ENCODE measurements at regions not wholly inside any gene's neighbourhood (a gene's known extent, or its start where the extent isn't known, plus 50 kb on each side); places are given as distances from the start of the nearest gene placed in this dataset.

DNA sequence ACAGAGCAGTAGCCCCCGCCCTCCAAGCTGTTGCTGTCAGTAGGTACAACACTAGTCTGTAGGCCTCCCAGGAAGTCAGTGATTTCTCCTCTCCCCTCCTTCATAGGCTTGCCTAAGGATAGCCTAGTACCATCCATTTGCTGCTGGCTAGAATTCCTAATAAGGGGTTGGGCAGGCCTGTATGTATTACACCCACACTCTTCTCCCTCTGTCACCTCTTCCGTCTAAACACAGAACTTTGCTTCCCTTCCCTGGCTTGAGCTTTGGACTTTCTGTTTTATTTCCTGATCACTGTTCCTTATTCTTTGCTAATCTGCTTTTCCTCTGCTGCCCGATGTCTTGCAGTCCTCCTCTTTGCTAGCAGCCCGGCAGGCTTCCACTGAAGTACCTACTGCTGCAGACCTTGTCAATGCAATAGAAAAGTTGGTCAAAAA is 93.4 kb upstream of the UMPS start (continued):
- no peak for TF ChIP-seq MED13 (CRISPR knock-in tag; IDR thresholded peaks at IDR 0.05)
- no peak for TF ChIP-seq CBFB (CRISPR knock-in tag; IDR thresholded peaks at IDR 0.05)
- TF ChIP-seq, protein P1, sequence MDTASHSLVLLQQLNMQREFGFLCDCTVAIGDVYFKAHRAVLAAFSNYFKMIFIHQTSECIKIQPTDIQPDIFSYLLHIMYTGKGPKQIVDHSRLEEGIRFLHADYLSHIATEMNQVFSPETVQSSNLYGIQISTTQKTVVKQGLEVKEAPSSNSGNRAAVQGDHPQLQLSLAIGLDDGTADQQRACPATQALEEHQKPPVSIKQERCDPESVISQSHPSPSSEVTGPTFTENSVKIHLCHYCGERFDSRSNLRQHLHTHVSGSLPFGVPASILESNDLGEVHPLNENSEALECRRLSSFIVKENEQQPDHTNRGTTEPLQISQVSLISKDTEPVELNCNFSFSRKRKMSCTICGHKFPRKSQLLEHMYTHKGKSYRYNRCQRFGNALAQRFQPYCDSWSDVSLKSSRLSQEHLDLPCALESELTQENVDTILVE (CRISPR knock-in tag; IDR thresholded peaks at IDR 0.05): no peak
- no peak for TF ChIP-seq ZSCAN20 (CRISPR knock-in tag; IDR thresholded peaks at IDR 0.05; ENCODE audit: borderline replicate concordance)
- no peak for TF ChIP-seq ZNF776 (CRISPR knock-in tag; IDR thresholded peaks at IDR 0.05)
- peak; percentile 30; the same call in 1 of the 2 replicates for TF ChIP-seq GATAD2A (CRISPR knock-in tag; IDR thresholded peaks at IDR 0.05)
- no peak for TF ChIP-seq ZNF629 (CRISPR knock-in tag; conservative IDR thresholded peaks at IDR 0.05)
- no peak for TF ChIP-seq KLF16 (CRISPR knock-in tag; IDR thresholded peaks at IDR 0.05)
- TF ChIP-seq TAF1 (CRISPR knock-in tag; IDR thresholded peaks at IDR 0.05): no peak
- TF ChIP-seq CCDC6 (CRISPR knock-in tag; IDR thresholded peaks at IDR 0.05): no peak
- TF ChIP-seq SATB2 (CRISPR knock-in tag; IDR thresholded peaks at IDR 0.05): no peak
- no peak for TF ChIP-seq ESRRA (CRISPR knock-in tag; IDR thresholded peaks at IDR 0.05; ENCODE audit: low read depth)
- peak; percentile 16; the same call in 1 of the 2 replicates for TF ChIP-seq HDAC2 (CRISPR knock-in tag; IDR thresholded peaks at IDR 0.05)
- no peak for TF ChIP-seq POLR2A (IDR thresholded peaks at IDR 0.05; ENCODE audit: insufficient read depth in 1 of 2, low read depth in 2 of 2, low read length in 2 of 2)
- TF ChIP-seq, protein P2, sequence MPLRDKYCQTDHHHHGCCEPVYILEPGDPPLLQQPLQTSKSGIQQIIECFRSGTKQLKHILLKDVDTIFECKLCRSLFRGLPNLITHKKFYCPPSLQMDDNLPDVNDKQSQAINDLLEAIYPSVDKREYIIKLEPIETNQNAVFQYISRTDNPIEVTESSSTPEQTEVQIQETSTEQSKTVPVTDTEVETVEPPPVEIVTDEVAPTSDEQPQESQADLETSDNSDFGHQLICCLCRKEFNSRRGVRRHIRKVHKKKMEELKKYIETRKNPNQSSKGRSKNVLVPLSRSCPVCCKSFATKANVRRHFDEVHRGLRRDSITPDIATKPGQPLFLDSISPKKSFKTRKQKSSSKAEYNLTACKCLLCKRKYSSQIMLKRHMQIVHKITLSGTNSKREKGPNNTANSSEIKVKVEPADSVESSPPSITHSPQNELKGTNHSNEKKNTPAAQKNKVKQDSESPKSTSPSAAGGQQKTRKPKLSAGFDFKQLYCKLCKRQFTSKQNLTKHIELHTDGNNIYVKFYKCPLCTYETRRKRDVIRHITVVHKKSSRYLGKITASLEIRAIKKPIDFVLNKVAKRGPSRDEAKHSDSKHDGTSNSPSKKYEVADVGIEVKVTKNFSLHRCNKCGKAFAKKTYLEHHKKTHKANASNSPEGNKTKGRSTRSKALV (CRISPR knock-in tag; IDR thresholded peaks at IDR 0.05): no peak
- TF ChIP-seq, protein P3, sequence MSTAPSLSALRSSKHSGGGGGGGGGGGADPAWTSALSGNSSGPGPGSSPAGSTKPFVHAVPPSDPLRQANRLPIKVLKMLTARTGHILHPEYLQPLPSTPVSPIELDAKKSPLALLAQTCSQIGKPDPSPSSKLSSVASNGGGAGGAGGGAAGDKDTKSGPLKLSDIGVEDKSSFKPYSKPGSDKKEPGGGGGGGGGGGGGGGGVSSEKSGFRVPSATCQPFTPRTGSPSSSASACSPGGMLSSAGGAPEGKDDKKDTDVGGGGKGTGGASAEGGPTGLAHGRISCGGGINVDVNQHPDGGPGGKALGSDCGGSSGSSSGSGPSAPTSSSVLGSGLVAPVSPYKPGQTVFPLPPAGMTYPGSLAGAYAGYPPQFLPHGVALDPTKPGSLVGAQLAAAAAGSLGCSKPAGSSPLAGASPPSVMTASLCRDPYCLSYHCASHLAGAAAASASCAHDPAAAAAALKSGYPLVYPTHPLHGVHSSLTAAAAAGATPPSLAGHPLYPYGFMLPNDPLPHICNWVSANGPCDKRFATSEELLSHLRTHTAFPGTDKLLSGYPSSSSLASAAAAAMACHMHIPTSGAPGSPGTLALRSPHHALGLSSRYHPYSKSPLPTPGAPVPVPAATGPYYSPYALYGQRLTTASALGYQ (CRISPR knock-in tag; IDR thresholded peaks at IDR 0.05): no peak

Measured in HepG2 (cell line).